ENCODE measurements at regions not wholly inside any gene's neighbourhood (a gene's known extent, or its start where the extent isn't known, plus 50 kb on each side); places are given as distances from the start of the nearest gene placed in this dataset.

DNA sequence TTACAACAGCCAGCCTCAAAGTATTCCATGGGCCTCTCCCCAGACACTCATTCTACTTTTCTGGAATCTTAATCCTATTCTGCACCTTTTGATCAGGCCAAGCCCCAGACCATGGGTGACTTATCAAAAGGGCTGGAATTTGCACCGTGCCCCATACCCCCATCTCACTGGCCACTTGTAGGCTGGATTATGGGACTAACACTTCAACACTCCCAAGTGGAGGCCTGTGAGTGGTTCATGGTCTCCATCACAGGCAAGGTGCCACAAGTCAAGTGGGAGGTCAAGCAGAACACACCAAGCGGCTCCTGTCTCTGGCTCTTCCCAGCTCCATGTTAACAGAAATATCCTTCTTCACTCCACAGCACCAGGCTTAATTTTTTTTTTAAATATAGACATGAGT lies 212.3 kb upstream of the HEY2 start:
- TF ChIP-seq, protein P1, sequence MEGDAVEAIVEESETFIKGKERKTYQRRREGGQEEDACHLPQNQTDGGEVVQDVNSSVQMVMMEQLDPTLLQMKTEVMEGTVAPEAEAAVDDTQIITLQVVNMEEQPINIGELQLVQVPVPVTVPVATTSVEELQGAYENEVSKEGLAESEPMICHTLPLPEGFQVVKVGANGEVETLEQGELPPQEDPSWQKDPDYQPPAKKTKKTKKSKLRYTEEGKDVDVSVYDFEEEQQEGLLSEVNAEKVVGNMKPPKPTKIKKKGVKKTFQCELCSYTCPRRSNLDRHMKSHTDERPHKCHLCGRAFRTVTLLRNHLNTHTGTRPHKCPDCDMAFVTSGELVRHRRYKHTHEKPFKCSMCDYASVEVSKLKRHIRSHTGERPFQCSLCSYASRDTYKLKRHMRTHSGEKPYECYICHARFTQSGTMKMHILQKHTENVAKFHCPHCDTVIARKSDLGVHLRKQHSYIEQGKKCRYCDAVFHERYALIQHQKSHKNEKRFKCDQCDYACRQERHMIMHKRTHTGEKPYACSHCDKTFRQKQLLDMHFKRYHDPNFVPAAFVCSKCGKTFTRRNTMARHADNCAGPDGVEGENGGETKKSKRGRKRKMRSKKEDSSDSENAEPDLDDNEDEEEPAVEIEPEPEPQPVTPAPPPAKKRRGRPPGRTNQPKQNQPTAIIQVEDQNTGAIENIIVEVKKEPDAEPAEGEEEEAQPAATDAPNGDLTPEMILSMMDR (IDR thresholded peaks at IDR 0.05) = no peak
- TF ChIP-seq POLR2A (IDR thresholded peaks at IDR 0.05) = no peak

Data from lower leg skin (tissue), 3 donors.